Cardiac muscle cell (in vitro differentiated cells and primary cell): ENCODE measurements at regions not wholly inside any gene's neighbourhood (a gene's known extent, or its start where the extent isn't known, plus 50 kb on each side); places are given as distances from the start of the nearest gene placed in this dataset.

Experiments used
- DNase-seq, 2 donors: peaks; one replicate each; pipeline versions ENCODE4 v3.0.0 to v3.0.0-alpha.2; 2010 to 2017; ENCODE audit warnings: low read depth in 1 of 2, low spot score in 1 of 2
- H3K27ac ChIP-seq: fragments of 200-600 bp; sonication (generic); 2 replicates; pipeline ENCODE4 v1.5.1; 2016
- H3K27me3 ChIP-seq: fragments of 200-600 bp; sonication (generic); 2 replicates; pipeline ENCODE4 v1.6.0; 2016; ENCODE audit warnings: control low read depth
- H3K36me3 ChIP-seq: fragments of 200-600 bp; sonication (generic); 2 replicates; pipeline ENCODE4 v1.5.1; 2016; ENCODE audit warnings: control low read depth
- H3K4me1 ChIP-seq: fragments of 200-600 bp; sonication (generic); 2 replicates; pipeline ENCODE4 v1.8.1; 2017; ENCODE audit warnings: low read depth, mild to moderate bottlenecking, mixed run types
- H3K4me3 ChIP-seq: fragments of 200-600 bp; sonication (generic); 2 replicates; pipeline ENCODE4 v1.5.1; 2016; ENCODE audit warnings: mild to moderate bottlenecking
- H3K9me3 ChIP-seq: fragments of 200-600 bp; sonication (generic); 2 replicates; pipeline ENCODE4 v1.5.1; 2017; ENCODE audit warnings: low read depth, mild to moderate bottlenecking, control low read depth
- CTCF ChIP-seq: IDR thresholded peaks from 2 replicates; pipeline ENCODE4 v1.5.1; 2012; ENCODE audit warnings: low read depth, mild to moderate bottlenecking, low read length

GRCh38 chr5:89722538-89722937 is 687.0 kb downstream of the CETN3 start:
- H3K27me3 ChIP-seq, result no peaks in the 10 kb centered on the region
- no peaks in the 10 kb centered on the region for H3K9me3 ChIP-seq
- no peak overlapping the region for H3K27ac ChIP-seq
- no peaks in the 10 kb centered on the region for H3K36me3 ChIP-seq
- no peaks in the 10 kb centered on the region for H3K4me1 ChIP-seq
- DNase-seq, result no peak
- no peak overlapping the region for H3K4me3 ChIP-seq
- no peak for TF ChIP-seq CTCF

- no peak for TF ChIP-seq CTCF
- Histone ChIP-seq H3K4me1 (no peaks in the 10 kb centered on the region), H3K4me3 (no peak overlapping the region), H3K9me3 (no peaks in the 10 kb centered on the region), H3K36me3 (no peaks in the 10 kb centered on the region), H3K27me3 (no peaks in the 10 kb centered on the region), H3K27ac (no peak overlapping the region)
- DNase-seq, result no peak
Observed at GRCh38 chr5:89721931-89722330, 687.6 kb downstream of the CETN3 start.

GRCh38 chr5:89721353-89721752 is 688.2 kb downstream of the CETN3 start:
- Histone ChIP-seq H3K27me3 (no peaks in the 10 kb centered on the region), H3K27ac (no peak overlapping the region), H3K4me3 (no peak overlapping the region), H3K9me3 (no peaks in the 10 kb centered on the region), H3K4me1 (no peaks in the 10 kb centered on the region), H3K36me3 (no peaks in the 10 kb centered on the region)
- no peak for TF ChIP-seq CTCF
- no peak for DNase-seq

GRCh38 chr5:89712134-89712700 is 697.3 kb downstream of the CETN3 start:
- Histone ChIP-seq H3K4me3 (no peak overlapping the region), H3K9me3 (no peaks in the 10 kb centered on the region), H3K4me1 (peaks cover 3% of the 10 kb centered on the region), H3K36me3 (no peaks in the 10 kb centered on the region), H3K27ac (no peak overlapping the region), H3K27me3 (no peaks in the 10 kb centered on the region)
- no peak for TF ChIP-seq CTCF
- DNase-seq, result no peak

- H3K27me3 ChIP-seq, result no peaks in the 10 kb centered on the region
- no peak overlapping the region for H3K27ac ChIP-seq
- H3K36me3 ChIP-seq, result no peaks in the 10 kb centered on the region
- no peaks in the 10 kb centered on the region for H3K9me3 ChIP-seq
- peaks cover 3% of the 10 kb centered on the region for H3K4me1 ChIP-seq
- H3K4me3 ChIP-seq, result no peak overlapping the region
- no peak for DNase-seq
- TF ChIP-seq CTCF, result no peak
Observed at GRCh38 chr5:89711526-89711925, 698.0 kb downstream of the CETN3 start.

- Histone ChIP-seq H3K4me3 (no peak overlapping the region), H3K4me1 (peaks cover 9% of the 10 kb centered on the region), H3K9me3 (no peaks in the 10 kb centered on the region), H3K27me3 (no peaks in the 10 kb centered on the region), H3K36me3 (no peaks in the 10 kb centered on the region), H3K27ac (no peak overlapping the region)
- TF ChIP-seq CTCF, result no peak
- no peak for DNase-seq
Observed at GRCh38 chr5:89710006-89710405, 699.5 kb downstream of the CETN3 start.
